Endothelial cell of umbilical vein (primary cell): ENCODE measurements at regions not wholly inside any gene's neighbourhood (a gene's known extent, or its start where the extent isn't known, plus 50 kb on each side); places are given as distances from the start of the nearest gene placed in this dataset.

Source experiments
- BruUV-seq: library from RNA; stranded (reverse); fragments of 400-500 nt; replicated peaks from 2 replicates; lab custom pipeline; 2021; lab: Mats Ljungman, UMichigan
- CTCF ChIA-PET: fragments of 300-600, 350-600 bp; sonication (Branson Sonifier 250); formaldehyde crosslinking; loops from one replicate; lab custom pipeline; 2021; ENCODE audit warnings: antibody characterized with exemption, inconsistent platforms; lab: Charles Lee
- POLR2A ChIA-PET: fragments of 300-600, 350-600 bp; sonication (Branson Sonifier 250); formaldehyde crosslinking; loops from one replicate; lab custom pipeline; 2021; ENCODE audit warnings: antibody characterized with exemption, inconsistent platforms; lab: Charles Lee
- DNase-seq: peaks from one replicate; pipeline ENCODE4 v3.0.0-alpha.2; 2011; ENCODE audit warnings: low read depth, low spot score
- FAIRE-seq: peaks from 2 replicates; lab custom pipeline; 2011; peaks lifted over from hg19 to GRCh38; lab: Jason Lieb, UNC
- H2AFZ ChIP-seq: 2 replicates; pipeline ENCODE4 v1.6.0; 2012; ENCODE audit warnings: low read depth, low read length, control low read depth, inconsistent platforms
- H3K27ac ChIP-seq: 2 replicates; pipeline ENCODE4 v1.5.1; 2011; ENCODE audit warnings: low read depth, mild to moderate bottlenecking, control low read depth, low read length, moderate library complexity; ENCODE audit not compliant: insufficient read depth
- H3K27me3 ChIP-seq, 2 experiments: 2 replicates each; pipeline versions ENCODE4 v1.6.0 to v1.6.1; 2011; ENCODE audit warnings: low read length in 2 of 2, mixed read lengths in 1 of 2; ENCODE audit not compliant: control insufficient read depth in 2 of 2, insufficient read depth in 2 of 2
- H3K36me3 ChIP-seq, 2 experiments: 2 replicates in 1 of 2; 3 replicates in 1 of 2; pipeline ENCODE4 v1.5.1; 2011; ENCODE audit warnings: low read length in 2 of 2, mild to moderate bottlenecking in 1 of 2, moderate library complexity in 1 of 2; ENCODE audit not compliant: control insufficient read depth in 2 of 2, insufficient read depth in 2 of 2; ENCODE audit errors: extremely low read depth in 1 of 2
- H3K4me1 ChIP-seq: 3 replicates; pipeline ENCODE4 v1.5.1; 2011; ENCODE audit warnings: mild to moderate bottlenecking, low read length; ENCODE audit not compliant: control insufficient read depth, insufficient read depth; ENCODE audit errors: extremely low read depth
- H3K4me2 ChIP-seq: 2 replicates; pipeline ENCODE4 v1.6.1; 2011; ENCODE audit warnings: low read length, control low read depth, mixed read lengths; ENCODE audit not compliant: insufficient read depth
- H3K4me3 ChIP-seq, 3 experiments: fragments of 200-600 bp in 1 of 3; sonication (generic), shearing (Covaris generic) in 1 of 3; replicated peaks in 1 of 3; 2 replicates each; pipeline ENCODE4 v1.5.1; 2011 to 2016; ENCODE audit warnings: control low read depth in 3 of 3, low read length in 3 of 3, mild to moderate bottlenecking in 2 of 3, inconsistent platforms in 1 of 3, low read depth in 1 of 3, moderate library complexity in 1 of 3; ENCODE audit not compliant: insufficient read depth in 1 of 3
- H3K79me2 ChIP-seq: 2 replicates; pipeline ENCODE4 v1.6.0; 2012; ENCODE audit warnings: low read length, inconsistent platforms; ENCODE audit not compliant: control insufficient read depth, insufficient read depth
- H3K9ac ChIP-seq: replicated peaks from 2 replicates; pipeline ENCODE3; 2011; ENCODE audit warnings: low read length, control low read depth; ENCODE audit not compliant: insufficient read depth; ENCODE audit errors: extremely low read depth
- H3K9me1 ChIP-seq: replicated peaks from 3 replicates; pipeline ENCODE4 v1.6.0; 2011; ENCODE audit warnings: mild to moderate bottlenecking, low read length; ENCODE audit not compliant: control insufficient read depth, insufficient read depth; ENCODE audit errors: extremely low read depth
- H3K9me3 ChIP-seq: replicated peaks from 2 replicates; pipeline ENCODE4 v1.5.1; 2012; ENCODE audit warnings: low read length, inconsistent platforms; ENCODE audit not compliant: control insufficient read depth, insufficient read depth
- H4K20me1 ChIP-seq: replicated peaks from 2 replicates; pipeline ENCODE3; 2011; ENCODE audit warnings: mild to moderate bottlenecking, low read length; ENCODE audit not compliant: control insufficient read depth, insufficient read depth; ENCODE audit errors: extremely low read depth
- CTCF ChIP-seq, 2 donors: IDR thresholded peaks; 1 replicate in 1 of 2; 2 replicates in 1 of 2; pipeline ENCODE4 v1.5.1; 2011; ENCODE audit warnings: low read length in 2 of 2, mild to moderate bottlenecking in 2 of 2, moderate library complexity in 2 of 2, control low read depth in 1 of 2, inconsistent platforms in 1 of 2, low read depth in 1 of 2; ENCODE audit not compliant: insufficient read depth in 1 of 2; ENCODE audit errors: extremely low read depth in 1 of 2
- EZH2 ChIP-seq: IDR thresholded peaks from 2 replicates; pipeline ENCODE4 v1.6.1; 2012; ENCODE audit warnings: borderline replicate concordance, low read depth, mild to moderate bottlenecking, moderate library complexity, low read length, inconsistent platforms; ENCODE audit not compliant: severe bottlenecking
- FOS ChIP-seq: IDR thresholded peaks from 2 replicates; pipeline ENCODE4 v1.6.1; 2011; ENCODE audit warnings: mild to moderate bottlenecking, low read length, moderate library complexity, borderline replicate concordance; ENCODE audit not compliant: insufficient read depth
- GATA2 ChIP-seq: IDR thresholded peaks from 2 replicates; pipeline ENCODE4 v1.7.0; 2011; ENCODE audit warnings: low read depth, mild to moderate bottlenecking, moderate library complexity, mixed read lengths, low read length; ENCODE audit not compliant: insufficient read length, insufficient read depth
- JUN ChIP-seq: IDR thresholded peaks from 2 replicates; pipeline ENCODE4 v1.6.1; 2011; ENCODE audit warnings: borderline replicate concordance, low read depth; ENCODE audit not compliant: insufficient read length, insufficient read depth
- MAX ChIP-seq: IDR thresholded peaks from 2 replicates; pipeline ENCODE4 v1.6.1; 2011; ENCODE audit not compliant: insufficient read depth, insufficient read length
- MYC ChIP-seq: IDR thresholded peaks from one replicate; pipeline ENCODE4 v1.6.1; 2011; ENCODE audit warnings: mild to moderate bottlenecking, low read depth, low read length
- POLR2A ChIP-seq: IDR thresholded peaks from 2 replicates; pipeline ENCODE4 v1.6.1; 2012; ENCODE audit warnings: low read depth, mild to moderate bottlenecking, control low read depth, low read length
- POLR2AphosphoS5 ChIP-seq: IDR thresholded peaks from 2 replicates; pipeline ENCODE4 v1.6.1; 2012; ENCODE audit warnings: low read depth, mild to moderate bottlenecking, control low read depth, low read length, moderate library complexity; ENCODE audit not compliant: insufficient read depth
- dilution Hi-C: fragments of 300-500 bp; cut with MboI; formaldehyde crosslinking; loops from one replicate; pipeline ENCODE4 v1.15.0; 2019; ENCODE audit warnings: low sequenced_read_pairs; ENCODE audit not compliant: extremely low pct_ligation_motif_present
- intact Hi-C: fragments of 100-400 bp; cut with micrococcal nuclease; formaldehyde crosslinking; loops from one replicate; pipeline ENCODE4 v1.10.0; 2022

GRCh38 chr1:43034778-43035177 lies 76.1 kb upstream of the SLC2A1 start:
- Histone ChIP-seq H3K27ac (no peak overlapping the region), H3K4me1 (no peaks in the 10 kb centered on the region), H3K36me3 (no peaks in the 10 kb centered on the region), H3K9me3 (no peaks in the 10 kb centered on the region), H3K9me1 (no peaks in the 10 kb centered on the region), H3K4me3 (no peak overlapping the region), H3K9ac (no peak overlapping the region), H2AFZ (no peak overlapping the region), H3K4me2 (no peak overlapping the region), H4K20me1 (no peaks in the 10 kb centered on the region), H3K79me2 (no peaks in the 10 kb centered on the region), H3K27me3 (no peaks in the 10 kb centered on the region)
- ChIA-PET CTCF (interaction anchor here (1.2 to 1.6 kb wide), 3 partner anchors 8 to 112 kb away, joined by 3 to 4 read pairs (median 3); no protein-coding TSS in a partner anchor), POLR2A (no interaction called here)
- TF ChIP-seq CTCF (IDR thresholded peaks at IDR 0.05; ENCODE audit: extremely low read depth in 1 of 2, insufficient read depth in 1 of 2, low read depth in 1 of 2, low read length in 2 of 2): no peak
- no peak for TF ChIP-seq GATA2
- TF ChIP-seq POLR2AphosphoS5: no peak
- no peak for TF ChIP-seq EZH2
- no peak for TF ChIP-seq JUN
- TF ChIP-seq FOS: no peak
- TF ChIP-seq POLR2A: no peak
- no peak for TF ChIP-seq MYC
- no peak for TF ChIP-seq MAX
- dilution Hi-C loops: no loop called here
- intact Hi-C loops: no loop called here
- no TSS peak for BruUV-seq
- DNase-seq: no peak
- FAIRE-seq: no peak
